Type B pancreatic cell (in vitro differentiated cells): ENCODE measurements at regions not wholly inside any gene's neighbourhood (a gene's known extent, or its start where the extent isn't known, plus 50 kb on each side); places are given as distances from the start of the nearest gene placed in this dataset.

Source experiments
- DNase-seq: peaks from one replicate; pipeline ENCODE4 v3.0.0; 2021; ENCODE audit warnings: mixed read lengths; ENCODE audit not compliant: unreplicated experiment; ENCODE audit errors: extremely low spot score
- H3K27ac Mint-ChIP-seq: 2 replicates; pipeline ENCODE4 v1.8.0; 2021; ENCODE audit warnings: mild to moderate bottlenecking, mixed read lengths
- H3K27me3 Mint-ChIP-seq: 2 replicates; pipeline ENCODE4 v1.8.0; 2021; ENCODE audit warnings: mixed read lengths
- H3K36me3 Mint-ChIP-seq: 2 replicates; pipeline ENCODE4 v1.8.0; 2021; ENCODE audit warnings: mixed read lengths
- H3K4me1 Mint-ChIP-seq: one replicate; pipeline ENCODE4 v1.8.0; 2021; ENCODE audit warnings: mixed read lengths; ENCODE audit not compliant: unreplicated experiment
- H3K4me3 Mint-ChIP-seq: 2 replicates; pipeline ENCODE4 v1.8.0; 2021; ENCODE audit warnings: mild to moderate bottlenecking, mixed read lengths
- H3K9me3 Mint-ChIP-seq: 2 replicates; pipeline ENCODE4 v1.8.0; 2021; ENCODE audit warnings: mixed read lengths
- TF ChIP-seq, protein P1 (sequence below): fragments of 200-600 bp; sonication (generic); conservative IDR thresholded peaks from 2 replicates; pipeline ENCODE4 v1.5.0; 2021; ENCODE audit warnings: antibody characterized with exemption, mild to moderate bottlenecking

- Mint-ChIP-seq H3K36me3 (no peaks in the 10 kb centered on the region), H3K4me3 (no peak overlapping the region), H3K27ac (no peak overlapping the region), H3K9me3 (no peaks in the 10 kb centered on the region), H3K4me1 (peaks cover 15% of the 10 kb centered on the region), H3K27me3 (no peaks in the 10 kb centered on the region)
- TF ChIP-seq, protein P1, sequence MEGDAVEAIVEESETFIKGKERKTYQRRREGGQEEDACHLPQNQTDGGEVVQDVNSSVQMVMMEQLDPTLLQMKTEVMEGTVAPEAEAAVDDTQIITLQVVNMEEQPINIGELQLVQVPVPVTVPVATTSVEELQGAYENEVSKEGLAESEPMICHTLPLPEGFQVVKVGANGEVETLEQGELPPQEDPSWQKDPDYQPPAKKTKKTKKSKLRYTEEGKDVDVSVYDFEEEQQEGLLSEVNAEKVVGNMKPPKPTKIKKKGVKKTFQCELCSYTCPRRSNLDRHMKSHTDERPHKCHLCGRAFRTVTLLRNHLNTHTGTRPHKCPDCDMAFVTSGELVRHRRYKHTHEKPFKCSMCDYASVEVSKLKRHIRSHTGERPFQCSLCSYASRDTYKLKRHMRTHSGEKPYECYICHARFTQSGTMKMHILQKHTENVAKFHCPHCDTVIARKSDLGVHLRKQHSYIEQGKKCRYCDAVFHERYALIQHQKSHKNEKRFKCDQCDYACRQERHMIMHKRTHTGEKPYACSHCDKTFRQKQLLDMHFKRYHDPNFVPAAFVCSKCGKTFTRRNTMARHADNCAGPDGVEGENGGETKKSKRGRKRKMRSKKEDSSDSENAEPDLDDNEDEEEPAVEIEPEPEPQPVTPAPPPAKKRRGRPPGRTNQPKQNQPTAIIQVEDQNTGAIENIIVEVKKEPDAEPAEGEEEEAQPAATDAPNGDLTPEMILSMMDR, result no peak
- DNase-seq, result no peak
Observed at GRCh38 chr13:79667771-79668170, 186.8 kb downstream of the NDFIP2 start.

DNA sequence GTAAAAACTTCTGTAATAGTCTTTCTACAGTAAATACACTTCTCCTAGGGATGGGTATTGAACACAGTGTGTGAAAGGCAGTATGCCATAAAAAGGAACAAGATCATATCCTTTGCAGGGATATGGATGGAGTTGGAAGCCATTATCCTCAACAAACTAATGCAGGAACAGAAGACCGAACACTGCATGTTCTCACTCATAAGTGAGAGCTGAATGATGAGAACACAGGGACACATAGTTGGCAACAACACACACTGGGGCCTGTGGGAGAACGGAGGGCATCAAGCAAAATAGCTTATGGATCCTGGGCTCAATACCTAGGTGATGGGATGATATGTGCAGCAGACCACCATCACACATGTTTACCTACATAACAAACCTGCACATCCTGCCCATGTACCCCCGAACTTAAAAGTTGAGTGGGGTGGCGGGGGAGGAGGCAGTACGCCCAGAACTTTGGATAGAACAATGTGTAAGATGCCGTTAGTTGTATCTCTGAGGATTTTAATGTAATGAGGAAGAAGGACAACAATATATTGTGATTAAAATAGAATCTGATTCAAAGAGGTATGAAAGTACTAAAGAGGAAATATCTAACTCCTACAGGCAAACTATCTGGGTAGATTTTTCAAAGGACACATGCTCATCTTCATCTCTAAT, 183.2 kb downstream of the NDFIP2 start:
- no peaks in the 10 kb centered on the region for H3K36me3 Mint-ChIP-seq
- peaks cover 2% of the 10 kb centered on the region for H3K27me3 Mint-ChIP-seq
- H3K9me3 Mint-ChIP-seq, result no peaks in the 10 kb centered on the region
- H3K27ac Mint-ChIP-seq, result no peak overlapping the region
- H3K4me1 Mint-ChIP-seq, result peaks cover 25% of the 10 kb centered on the region
- no peak for DNase-seq
- H3K4me3 Mint-ChIP-seq, result no peak overlapping the region
- TF ChIP-seq, protein P1, result no peak

DNA sequence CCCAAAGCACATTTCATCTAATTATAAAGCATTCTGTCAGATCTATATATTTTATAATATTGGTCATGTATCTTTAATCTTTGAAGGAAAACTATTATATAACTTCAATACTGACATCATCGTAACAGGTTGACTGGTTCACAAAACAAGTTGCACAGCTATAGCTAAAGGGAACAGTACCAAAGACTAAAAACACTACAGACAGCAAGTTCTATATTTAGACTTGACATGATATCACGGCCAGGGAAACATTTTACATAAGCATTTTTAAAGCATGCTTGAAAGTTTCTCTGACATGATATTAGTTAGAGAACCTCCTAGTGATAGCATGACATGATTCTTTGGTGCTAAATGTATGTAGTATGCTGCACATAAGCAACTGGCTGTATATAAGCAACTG, 182.5 kb downstream of the NDFIP2 start:
- H3K9me3 Mint-ChIP-seq, result no peaks in the 10 kb centered on the region
- no peaks in the 10 kb centered on the region for H3K36me3 Mint-ChIP-seq
- DNase-seq, result no peak
- no peak overlapping the region for H3K27ac Mint-ChIP-seq
- peaks cover 29% of the 10 kb centered on the region for H3K4me1 Mint-ChIP-seq
- H3K27me3 Mint-ChIP-seq, result peaks cover 2% of the 10 kb centered on the region
- no peak overlapping the region for H3K4me3 Mint-ChIP-seq
- TF ChIP-seq, protein P1, result no peak

- no peak overlapping the region for H3K27ac Mint-ChIP-seq
- DNase-seq, result no peak
- TF ChIP-seq, protein P1, result no peak
- H3K27me3 Mint-ChIP-seq, result peaks cover 2% of the 10 kb centered on the region
- no peaks in the 10 kb centered on the region for H3K36me3 Mint-ChIP-seq
- H3K4me1 Mint-ChIP-seq, result peaks cover 28% of the 10 kb centered on the region
- no peaks in the 10 kb centered on the region for H3K9me3 Mint-ChIP-seq
- H3K4me3 Mint-ChIP-seq, result no peak overlapping the region
Observed at GRCh38 chr13:79662882-79663281, 181.9 kb downstream of the NDFIP2 start.

GRCh38 chr13:79660361-79660760, 179.4 kb downstream of the NDFIP2 start:
- H3K4me1 Mint-ChIP-seq, result peaks cover 26% of the 10 kb centered on the region
- H3K36me3 Mint-ChIP-seq, result no peaks in the 10 kb centered on the region
- no peaks in the 10 kb centered on the region for H3K9me3 Mint-ChIP-seq
- H3K27me3 Mint-ChIP-seq, result peaks cover 2% of the 10 kb centered on the region
- TF ChIP-seq, protein P1, result no peak
- H3K27ac Mint-ChIP-seq, result no peak overlapping the region
- H3K4me3 Mint-ChIP-seq, result no peak overlapping the region
- no peak for DNase-seq
